H1 (cell line): ENCODE measurements at regions not wholly inside any gene's neighbourhood (a gene's known extent, or its start where the extent isn't known, plus 50 kb on each side); places are given as distances from the start of the nearest gene placed in this dataset.

Experiments used
- CTCF ChIA-PET: fragments of 300-600 bp; sonication (Branson Sonifier 250); formaldehyde crosslinking; loops from one replicate; lab custom pipeline; 2021; ENCODE audit not compliant: partially characterized antibody; lab: Charles Lee
- POLR2A ChIA-PET: fragments of 300-600 bp; sonication (Branson Sonifier 250); formaldehyde crosslinking; loops from one replicate; lab custom pipeline; 2021; ENCODE audit warnings: inconsistent platforms; ENCODE audit not compliant: partially characterized antibody; lab: Charles Lee
- DNase-seq, 2 experiments: peaks; one replicate each; pipeline versions ENCODE4 v3.0.0 to v3.0.0-alpha.2; 2010 to 2022; ENCODE audit warnings: low spot score in 2 of 2, low read depth in 1 of 2, mixed read lengths in 1 of 2
- FAIRE-seq: peaks from 2 replicates; lab custom pipeline; 2011; peaks lifted over from hg19 to GRCh38; lab: Jason Lieb, UNC
- H2AFZ ChIP-seq: 2 replicates; pipeline ENCODE4 v1.8.1; 2012; ENCODE audit warnings: low read length, inconsistent platforms
- H2AK5ac ChIP-seq: 2 replicates; pipeline ENCODE4 v1.6.1; 2013; ENCODE audit warnings: low read depth, low read length
- H2BK120ac ChIP-seq: replicated peaks from 2 replicates; pipeline ENCODE3; 2013; ENCODE audit warnings: low read depth, low read length, inconsistent platforms
- H2BK12ac ChIP-seq: 2 replicates; pipeline ENCODE4 v1.6.1; 2013; ENCODE audit warnings: low read depth, low read length
- H2BK15ac ChIP-seq: 2 replicates; pipeline ENCODE4 v1.6.1; 2013; ENCODE audit warnings: low read length
- H2BK20ac ChIP-seq: 2 replicates; pipeline ENCODE4 v1.6.1; 2013; ENCODE audit warnings: low read length
- H2BK5ac ChIP-seq: 2 replicates; pipeline ENCODE4 v1.6.1; 2013; ENCODE audit warnings: low read depth, low read length
- H3K14ac ChIP-seq: 2 replicates; pipeline ENCODE4 v1.6.1; 2013; ENCODE audit warnings: inconsistent platforms; ENCODE audit not compliant: insufficient read length
- H3K18ac ChIP-seq: 2 replicates; pipeline ENCODE4 v1.6.1; 2013; ENCODE audit warnings: low read length; ENCODE audit errors: extremely low read depth
- H3K23ac ChIP-seq: 2 replicates; pipeline ENCODE4 v1.6.1; 2013; ENCODE audit warnings: inconsistent platforms; ENCODE audit not compliant: insufficient read length
- H3K23me2 ChIP-seq: 2 replicates; pipeline ENCODE4 v1.6.1; 2013; ENCODE audit warnings: low read depth, low read length
- H3K27ac ChIP-seq: 2 replicates; pipeline ENCODE4 v1.6.1; 2011; ENCODE audit warnings: low read depth, low read length, inconsistent platforms
- H3K27me3 ChIP-seq, 4 experiments: replicated peaks in 1 of 4; 1 replicate in 1 of 4; 2 replicates in 3 of 4; pipeline versions ENCODE4 v1.6.1 to v1.8.1; 2011 to 2013; ENCODE audit warnings: low read length in 3 of 4, mild to moderate bottlenecking in 3 of 4, inconsistent platforms in 2 of 4, mixed read lengths in 2 of 4, moderate library complexity in 1 of 4; ENCODE audit not compliant: control insufficient read depth in 3 of 4, insufficient read depth in 3 of 4; ENCODE audit errors: extremely low read depth in 1 of 4
- H3K36me3 ChIP-seq, 4 experiments: 2 replicates each; pipeline versions ENCODE4 v1.6.1 to v1.8.1; 2011 to 2013; ENCODE audit warnings: mild to moderate bottlenecking in 4 of 4, low read length in 3 of 4, moderate library complexity in 2 of 4, control low read depth in 1 of 4, inconsistent platforms in 1 of 4; ENCODE audit not compliant: insufficient read depth in 4 of 4, control insufficient read depth in 2 of 4
- H3K4ac ChIP-seq: replicated peaks from 2 replicates; pipeline ENCODE3; 2013; ENCODE audit warnings: low read length, low read depth, mixed read lengths, inconsistent platforms; ENCODE audit not compliant: insufficient read length
- H3K4me1 ChIP-seq, 4 experiments: replicated peaks in 1 of 4; 1 replicate in 1 of 4; 2 replicates in 3 of 4; pipeline versions ENCODE4 v1.6.1 to v1.8.1; 2011 to 2013; ENCODE audit warnings: low read length in 3 of 4, inconsistent platforms in 2 of 4, mixed read lengths in 1 of 4; ENCODE audit not compliant: insufficient read depth in 4 of 4, control insufficient read depth in 3 of 4
- H3K4me2 ChIP-seq, 2 experiments: 2 replicates each; pipeline versions ENCODE4 v1.6.1 to v1.8.1; 2011 to 2013; ENCODE audit warnings: low read depth in 2 of 2, low read length in 2 of 2, control low read depth in 1 of 2, inconsistent platforms in 1 of 2, mild to moderate bottlenecking in 1 of 2; ENCODE audit not compliant: insufficient read depth in 1 of 2
- H3K4me3 ChIP-seq, 4 experiments: fragments of 200-600, 300-600 bp in 1 of 4; sonication (generic), shearing (Covaris generic), sonication (Bioruptor Twin) in 1 of 4; 2 replicates each; pipeline versions ENCODE4 v1.5.1 to v1.8.1; 2011 to 2016; ENCODE audit warnings: low read length in 4 of 4, low read depth in 3 of 4, control low read depth in 2 of 4, inconsistent platforms in 2 of 4, mild to moderate bottlenecking in 2 of 4, mixed read lengths in 1 of 4, moderate library complexity in 1 of 4; ENCODE audit not compliant: insufficient read depth in 2 of 4; ENCODE audit errors: extremely low read depth in 1 of 4
- H3K56ac ChIP-seq: replicated peaks from 2 replicates; pipeline ENCODE3; 2013; ENCODE audit warnings: low read depth, mild to moderate bottlenecking, mixed read lengths, low read length, inconsistent platforms; ENCODE audit not compliant: insufficient read length
- H3K79me1 ChIP-seq: 2 replicates; pipeline ENCODE4 v1.6.1; 2013; ENCODE audit warnings: low read depth, low read length, control low read depth
- H3K79me2 ChIP-seq, 2 experiments: 2 replicates each; pipeline versions ENCODE4 v1.6.1 to v1.8.1; 2012 to 2013; ENCODE audit warnings: low read length in 2 of 2, mild to moderate bottlenecking in 2 of 2, inconsistent platforms in 1 of 2; ENCODE audit not compliant: insufficient read depth in 2 of 2, control insufficient read depth in 1 of 2
- H3K9ac ChIP-seq, 4 experiments: replicated peaks in 1 of 4; 1 replicate in 1 of 4; 2 replicates in 3 of 4; pipeline versions ENCODE4 v1.6.1 to v1.8.1; 2011 to 2013; ENCODE audit warnings: low read depth in 3 of 4, low read length in 3 of 4, control low read depth in 2 of 4, mild to moderate bottlenecking in 2 of 4, moderate library complexity in 2 of 4, inconsistent platforms in 1 of 4; ENCODE audit errors: extremely low read depth in 1 of 4
- H3K9me3 ChIP-seq, 2 experiments: 2 replicates each; pipeline versions ENCODE4 v1.6.1 to v1.8.1; 2012 to 2013; ENCODE audit warnings: mild to moderate bottlenecking in 2 of 2, moderate library complexity in 2 of 2, control low read depth in 1 of 2, inconsistent platforms in 1 of 2, low read depth in 1 of 2, low read length in 1 of 2, mixed read lengths in 1 of 2; ENCODE audit not compliant: insufficient read depth in 2 of 2
- H4K20me1 ChIP-seq, 2 experiments: replicated peaks in 1 of 2; 2 replicates each; pipeline versions ENCODE3 to v1.8.1; 2011 to 2013; ENCODE audit warnings: inconsistent platforms in 2 of 2, low read length in 2 of 2, mild to moderate bottlenecking in 1 of 2; ENCODE audit not compliant: insufficient read depth in 2 of 2, control insufficient read depth in 1 of 2
- H4K5ac ChIP-seq: 2 replicates; pipeline ENCODE4 v1.6.1; 2013; ENCODE audit warnings: low read length, low read depth, mixed read lengths, inconsistent platforms; ENCODE audit not compliant: insufficient read length
- H4K8ac ChIP-seq: 2 replicates; pipeline ENCODE4 v1.8.0; 2013; ENCODE audit warnings: mild to moderate bottlenecking, moderate library complexity, low read length, inconsistent platforms; ENCODE audit not compliant: insufficient read depth; ENCODE audit errors: extremely low read depth
- H4K91ac ChIP-seq: replicated peaks from 2 replicates; pipeline ENCODE3; 2013; ENCODE audit warnings: low read length, mixed read lengths, inconsistent platforms; ENCODE audit not compliant: insufficient read length
- CHD1 ChIP-seq: IDR thresholded peaks from 2 replicates; pipeline ENCODE4 v1.6.1; 2012; ENCODE audit warnings: low read depth, low read length, improper control_type of control experiment
- NANOG ChIP-seq: IDR thresholded peaks from 2 replicates; pipeline ENCODE4 v1.6.1; 2011; ENCODE audit warnings: low read length, low read depth, mild to moderate bottlenecking, inconsistent platforms; ENCODE audit not compliant: insufficient read depth, poor library complexity, severe bottlenecking
- RFX5 ChIP-seq: IDR thresholded peaks from 2 replicates; pipeline ENCODE4 v1.6.1; 2011; ENCODE audit warnings: low read depth, low read length, improper control_type of control experiment, borderline replicate concordance
- SIRT6 ChIP-seq: IDR thresholded peaks from one replicate; pipeline ENCODE4 v1.7.1; 2012; ENCODE audit warnings: low read length, inconsistent platforms
- TBP ChIP-seq: IDR thresholded peaks from 2 replicates; pipeline ENCODE4 v1.6.1; 2011; ENCODE audit warnings: low read depth, low read length, improper control_type of control experiment
- TEAD4 ChIP-seq: IDR thresholded peaks from 2 replicates; pipeline ENCODE4 v1.6.1; 2012; ENCODE audit warnings: low read depth, low read length, inconsistent platforms, mixed read lengths
- WGBS, 2 experiments: shearing (Covaris generic) in 1 of 2; methylation state at CpG; one replicate each; pipeline versions ENCODE4 v1.1.6 to v1.1.7; 2013 to 2015; ENCODE audit warnings: low lambda C conversion rate in 2 of 2, mixed read lengths in 2 of 2, inconsistent platforms in 1 of 2, low coverage in 1 of 2, missing lambda C conversion rate in 1 of 2; ENCODE audit not compliant: insufficient replicate concordance in 2 of 2, insufficient coverage in 1 of 2, insufficient read length in 1 of 2; ENCODE audit errors: extremely low coverage in 1 of 2, missing lambda C conversion rate in 1 of 2; 5-methylcytosine and 5-hydroxymethylcytosine counted together

- H3K4me2 ChIP-seq: no peak overlapping the region
- no peak overlapping the region for H4K5ac ChIP-seq
- H2BK12ac ChIP-seq: no peak overlapping the region
- no peak overlapping the region for H2AK5ac ChIP-seq
- no peak for FAIRE-seq
- no peak overlapping the region for H3K56ac ChIP-seq
- no peak overlapping the region for H3K23ac ChIP-seq
- POLR2A ChIA-PET: no interaction called here
- H2BK15ac ChIP-seq: no peak overlapping the region
- no peak overlapping the region for H4K91ac ChIP-seq
- H3K4me3 ChIP-seq: no peak overlapping the region
- H3K79me1 ChIP-seq: no peaks in the 10 kb centered on the region
- H3K23me2 ChIP-seq: no peaks in the 10 kb centered on the region
- H4K8ac ChIP-seq: no peak overlapping the region
- no peaks in the 10 kb centered on the region; a peak in 1 of 8 replicates for H3K36me3 ChIP-seq
- WGBS, 2 experiments: 88% methylated on average over 2 of the region's 2 CpGs; no CpG with 5 or more reads in 1 of the 2 experiments
- no peak overlapping the region for H2AFZ ChIP-seq
- H3K79me2 ChIP-seq: no peaks in the 10 kb centered on the region
- H3K4me1 ChIP-seq: no peaks in the 10 kb centered on the region
- H2BK5ac ChIP-seq: no peak overlapping the region
- CTCF ChIA-PET: no interaction called here
- H2BK120ac ChIP-seq: no peak overlapping the region
- H3K9me3 ChIP-seq: peaks cover 67 to 72% of the 10 kb centered on the region in 2 experiments
- no peak overlapping the region for H2BK20ac ChIP-seq
- no peak overlapping the region for H3K14ac ChIP-seq
- no peak overlapping the region for H3K18ac ChIP-seq
- H3K4ac ChIP-seq: no peak overlapping the region
- H3K27me3 ChIP-seq: no peaks in the 10 kb centered on the region
- H3K27ac ChIP-seq: no peak overlapping the region
- H3K9ac ChIP-seq: no peak overlapping the region
- no peaks in the 10 kb centered on the region for H4K20me1 ChIP-seq
- DNase-seq: no peak
- TF ChIP-seq RFX5 (no peak), CHD1 (no peak), SIRT6 (no peak), TBP (no peak), NANOG (no peak), TEAD4 (no peak)
These were observed 361.3 kb downstream of the OR4C45 start for GRCh38 chr11:50394017-50394416.
